ENCODE measurements at regions not wholly inside any gene's neighbourhood (a gene's known extent, or its start where the extent isn't known, plus 50 kb on each side); places are given as distances from the start of the nearest gene placed in this dataset.
A peak's percentile ranks its signal among the peaks of the same experiment; 100 is the strongest.

GRCh38 chr6:117167520-117168271, 97.7 kb upstream of the VGLL2 start:
- TF ChIP-seq EZH2 (conservative IDR thresholded peaks at IDR 0.05; ENCODE audit: low read depth, low read length), result no peak
- 0 out of 2 replicates have a peak, but pooled peaks have one; percentile 16 for TF ChIP-seq CTCF (CRISPR knock-in tag; IDR thresholded peaks at IDR 0.05)
- no peak for TF ChIP-seq ZNF549 (CRISPR knock-in tag; IDR thresholded peaks at IDR 0.05)
- TF ChIP-seq ZNF644 (CRISPR knock-in tag; IDR thresholded peaks at IDR 0.05; ENCODE audit: low read depth), result no peak
- no peak for TF ChIP-seq NCOA2 (CRISPR knock-in tag; IDR thresholded peaks at IDR 0.05)
- TF ChIP-seq JUND (CRISPR knock-in tag; IDR thresholded peaks at IDR 0.05), result no peak
- TF ChIP-seq PREB (CRISPR knock-in tag; IDR thresholded peaks at IDR 0.05), result no peak
- no peak for TF ChIP-seq ARNT2 (CRISPR knock-in tag; IDR thresholded peaks at IDR 0.05; ENCODE audit: low read depth)

Data from HepG2 (cell line).